ENCODE measurements at regions not wholly inside any gene's neighbourhood (a gene's known extent, or its start where the extent isn't known, plus 50 kb on each side); places are given as distances from the start of the nearest gene placed in this dataset.
A peak's percentile ranks its signal among the peaks of the same experiment; 100 is the strongest.

- Histone ChIP-seq H3K79me2 (ENCODE audit: low read length) (no peaks in the 10 kb centered on the region), H3K4me1 (ENCODE audit: insufficient read depth, low read length) (no peaks in the 10 kb centered on the region), H3K27me3 (ENCODE audit: low read length) (no peaks in the 10 kb centered on the region), H4K20me1 (ENCODE audit: low read length) (no peaks in the 10 kb centered on the region), H3K9ac (ENCODE audit: low read length) (no peak overlapping the region), H3K36me3 (ENCODE audit: low read depth, low read length) (no peaks in the 10 kb centered on the region), H3F3A (ENCODE audit: low read length, unreplicated experiment) (no peaks in the 10 kb centered on the region), H3K27ac (ENCODE audit: low read length) (no peak overlapping the region), H3K4me3 (ENCODE audit: low read length) (no peak overlapping the region), H3K9me3 (ENCODE audit: low read length) (no peaks in the 10 kb centered on the region), H3K4me2 (ENCODE audit: low read length) (no peak overlapping the region), H2AFZ (ENCODE audit: low read length) (no peak overlapping the region), H3K9me2 (replicated peaks; ENCODE audit: low read length) (no peaks in the 10 kb centered on the region)
- no TSS peak for BruUV-seq (replicated peaks)
- ATAC-seq (no peak), DNase-seq (no peak)
- POLR2A ChIA-PET (ENCODE audit: unreplicated experiment), result no interaction called here
- intact Hi-C loops (cut with micrococcal nuclease), result no loop called here
- CTCF ChIA-PET, result no interaction called here
- TF ChIP-seq, protein P1, sequence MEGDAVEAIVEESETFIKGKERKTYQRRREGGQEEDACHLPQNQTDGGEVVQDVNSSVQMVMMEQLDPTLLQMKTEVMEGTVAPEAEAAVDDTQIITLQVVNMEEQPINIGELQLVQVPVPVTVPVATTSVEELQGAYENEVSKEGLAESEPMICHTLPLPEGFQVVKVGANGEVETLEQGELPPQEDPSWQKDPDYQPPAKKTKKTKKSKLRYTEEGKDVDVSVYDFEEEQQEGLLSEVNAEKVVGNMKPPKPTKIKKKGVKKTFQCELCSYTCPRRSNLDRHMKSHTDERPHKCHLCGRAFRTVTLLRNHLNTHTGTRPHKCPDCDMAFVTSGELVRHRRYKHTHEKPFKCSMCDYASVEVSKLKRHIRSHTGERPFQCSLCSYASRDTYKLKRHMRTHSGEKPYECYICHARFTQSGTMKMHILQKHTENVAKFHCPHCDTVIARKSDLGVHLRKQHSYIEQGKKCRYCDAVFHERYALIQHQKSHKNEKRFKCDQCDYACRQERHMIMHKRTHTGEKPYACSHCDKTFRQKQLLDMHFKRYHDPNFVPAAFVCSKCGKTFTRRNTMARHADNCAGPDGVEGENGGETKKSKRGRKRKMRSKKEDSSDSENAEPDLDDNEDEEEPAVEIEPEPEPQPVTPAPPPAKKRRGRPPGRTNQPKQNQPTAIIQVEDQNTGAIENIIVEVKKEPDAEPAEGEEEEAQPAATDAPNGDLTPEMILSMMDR (conservative IDR thresholded peaks at IDR 0.05; ENCODE audit: low read depth, low read length), result no peak
- TF ChIP-seq EZH2 (IDR thresholded peaks at IDR 0.05; ENCODE audit: low read length, unreplicated experiment) (no peak), EZH2phosphoT487 (IDR thresholded peaks at IDR 0.05; ENCODE audit: borderline replicate concordance, low read length) (no peak)
These were observed 739.6 kb upstream of the SLC10A2 start for GRCh38 chr13:103805771-103806170.

DNA sequence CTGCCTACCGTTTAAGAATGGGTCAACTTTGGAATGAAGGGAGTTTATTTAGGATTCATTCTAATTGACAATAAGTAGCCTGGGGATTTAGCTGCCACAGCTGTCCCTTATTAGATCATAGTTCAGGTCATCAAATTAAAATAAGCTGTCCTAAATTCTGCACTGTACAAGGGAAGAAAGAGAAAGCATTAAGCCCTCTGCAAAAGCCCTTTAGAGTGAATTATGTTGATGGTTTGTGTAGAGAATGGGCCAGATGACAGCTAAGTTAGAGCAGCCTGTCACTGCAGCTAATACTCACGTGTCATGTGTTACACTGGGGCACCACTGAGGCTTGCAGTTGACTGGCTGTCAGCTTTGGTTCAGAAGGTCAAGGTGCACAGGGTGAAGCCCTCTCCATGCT lies 737.1 kb upstream of the SLC10A2 start:
- Histone ChIP-seq H3K9ac (ENCODE audit: low read length) (no peak overlapping the region), H3F3A (ENCODE audit: low read length, unreplicated experiment) (no peaks in the 10 kb centered on the region), H3K9me3 (ENCODE audit: low read length) (no peaks in the 10 kb centered on the region), H3K36me3 (ENCODE audit: low read depth, low read length) (no peaks in the 10 kb centered on the region), H3K27me3 (ENCODE audit: low read length) (no peaks in the 10 kb centered on the region), H4K20me1 (ENCODE audit: low read length) (no peaks in the 10 kb centered on the region), H3K9me2 (replicated peaks; ENCODE audit: low read length) (no peaks in the 10 kb centered on the region), H3K27ac (ENCODE audit: low read length) (no peak overlapping the region), H2AFZ (ENCODE audit: low read length) (no peak overlapping the region), H3K79me2 (ENCODE audit: low read length) (no peaks in the 10 kb centered on the region), H3K4me3 (ENCODE audit: low read length) (no peak overlapping the region), H3K4me1 (ENCODE audit: insufficient read depth, low read length) (no peaks in the 10 kb centered on the region), H3K4me2 (ENCODE audit: low read length) (no peak overlapping the region)
- POLR2A ChIA-PET (ENCODE audit: unreplicated experiment), result no interaction called here
- DNase-seq (no peak), ATAC-seq (no peak)
- BruUV-seq (replicated peaks), result no TSS peak
- intact Hi-C loops (cut with micrococcal nuclease), result no loop called here
- TF ChIP-seq EZH2phosphoT487 (IDR thresholded peaks at IDR 0.05; ENCODE audit: borderline replicate concordance, low read length) (no peak), EZH2 (IDR thresholded peaks at IDR 0.05; ENCODE audit: low read length, unreplicated experiment) (no peak)
- TF ChIP-seq, protein P1 (conservative IDR thresholded peaks at IDR 0.05; ENCODE audit: low read depth, low read length), result no peak
- CTCF ChIA-PET, result no interaction called here

DNA sequence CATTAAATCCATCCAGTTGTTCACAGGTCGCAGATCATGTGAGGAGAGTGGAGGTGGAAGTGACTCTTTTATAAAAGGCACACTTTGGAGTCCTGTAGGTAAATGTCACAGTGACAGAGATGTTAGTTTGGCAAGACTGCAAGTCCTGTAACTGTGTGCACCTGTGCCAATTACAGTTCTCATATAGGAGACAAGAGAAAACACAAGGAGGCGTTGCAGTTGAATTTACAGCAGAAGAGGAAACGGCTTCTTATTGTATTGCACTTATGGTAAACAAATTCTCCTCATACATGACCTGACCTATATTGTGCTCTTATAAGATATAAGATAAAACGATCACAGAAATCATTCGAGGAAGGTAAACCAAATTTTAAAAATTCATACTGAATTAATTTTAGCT lies 732.8 kb upstream of the SLC10A2 start:
- ChIA-PET CTCF (no interaction called here), POLR2A (ENCODE audit: unreplicated experiment) (interaction anchor here (0.5 kb wide), 1 partner anchor 138 kb away, joined by 5 read pairs; no protein-coding TSS in a partner anchor)
- Histone ChIP-seq H3K9me3 (ENCODE audit: low read length) (no peaks in the 10 kb centered on the region), H3K27me3 (ENCODE audit: low read length) (no peaks in the 10 kb centered on the region), H2AFZ (ENCODE audit: low read length) (no peak overlapping the region), H3K79me2 (ENCODE audit: low read length) (no peaks in the 10 kb centered on the region), H4K20me1 (ENCODE audit: low read length) (no peaks in the 10 kb centered on the region), H3K36me3 (ENCODE audit: low read depth, low read length) (no peaks in the 10 kb centered on the region), H3K9me2 (replicated peaks; ENCODE audit: low read length) (no peaks in the 10 kb centered on the region), H3K9ac (ENCODE audit: low read length) (no peak overlapping the region), H3F3A (ENCODE audit: low read length, unreplicated experiment) (no peaks in the 10 kb centered on the region), H3K27ac (ENCODE audit: low read length) (no peak overlapping the region), H3K4me1 (ENCODE audit: insufficient read depth, low read length) (no peaks in the 10 kb centered on the region), H3K4me3 (ENCODE audit: low read length) (no peak overlapping the region), H3K4me2 (ENCODE audit: low read length) (no peak overlapping the region)
- DNase-seq (peak; percentile 7), ATAC-seq (no peak)
- TF ChIP-seq, protein P1 (conservative IDR thresholded peaks at IDR 0.05; ENCODE audit: low read depth, low read length), result 0 out of 2 replicates have a peak, but pooled peaks have one; percentile 13
- TF ChIP-seq EZH2phosphoT487 (IDR thresholded peaks at IDR 0.05; ENCODE audit: borderline replicate concordance, low read length), result no peak
- BruUV-seq (replicated peaks), result no TSS peak
- intact Hi-C loops (cut with micrococcal nuclease), result no loop called here
